K562 (cell line): ENCODE measurements at regions not wholly inside any gene's neighbourhood (a gene's known extent, or its start where the extent isn't known, plus 50 kb on each side); places are given as distances from the start of the nearest gene placed in this dataset.

ENCODE experiments used
- HCFC1 ChIP-seq: IDR thresholded peaks from 2 replicates; pipeline ENCODE4 v1.6.1; 2012; ENCODE audit warnings: low read depth, low read length, improper control_type of control experiment
- KAT7 ChIP-seq: sonication (generic); formaldehyde crosslinking; IDR thresholded peaks from 2 replicates; pipeline ENCODE4 v1.8.0; 2022; ENCODE audit warnings: missing genetic modification reagents, mild to moderate bottlenecking, borderline replicate concordance
- KLF16 ChIP-seq: IDR thresholded peaks from 2 replicates; pipeline ENCODE4 v1.6.1; 2016; ENCODE audit warnings: antibody characterized with exemption
- NONO ChIP-seq, 2 experiments: fragments of 200-400 bp in 1 of 2; fragments of 450-650 bp in 1 of 2; formaldehyde crosslinking in 1 of 2; IDR thresholded peaks; 2 replicates each; pipeline ENCODE4 v1.6.1; 2017; ENCODE audit warnings: low read depth in 2 of 2, mild to moderate bottlenecking in 2 of 2, moderate library complexity in 2 of 2, low read length in 1 of 2
- ZBTB11 ChIP-seq, 3 experiments: fragments of 200-800 bp in 1 of 3; fragments of 250-450 bp in 1 of 3; fragments of 450-650 bp in 1 of 3; sonication (Bioruptor Pico) in 1 of 3; sonication (Bioruptor generic) in 1 of 3; formaldehyde crosslinking in 1 of 3; IDR thresholded peaks; 2 replicates each; pipeline versions ENCODE4 v1.6.1 to v1.8.0; 2016 to 2022; ENCODE audit warnings: mild to moderate bottlenecking in 2 of 3, missing genetic modification characterization in 2 of 3, missing compliant biosample characterization in 1 of 3, moderate library complexity in 1 of 3
- ZFP1 ChIP-seq: fragments of 450-650 bp; formaldehyde crosslinking; IDR thresholded peaks from 2 replicates; pipeline ENCODE4 v1.4.0; 2020; ENCODE audit warnings: mild to moderate bottlenecking, mixed read lengths
- ZNF780A ChIP-seq: fragments of 250-450 bp; sonication (Bioruptor Pico); IDR thresholded peaks from 2 replicates; pipeline ENCODE4 v1.5.0; 2021; ENCODE audit warnings: mild to moderate bottlenecking
- TF ChIP-seq, protein P1 (sequence below), 2 experiments: fragments of 250-450 bp in 1 of 2; fragments of 450-650 bp in 1 of 2; sonication (Bioruptor Pico) in 1 of 2; IDR thresholded peaks; 2 replicates each; pipeline versions ENCODE4 v1.6.1 to v1.8.0; 2016 to 2021; ENCODE audit warnings: mild to moderate bottlenecking in 2 of 2, moderate library complexity in 2 of 2, missing compliant biosample characterization in 1 of 2, missing genetic modification characterization in 1 of 2

GRCh38 chr7:159253657-159254056, 109.0 kb upstream of the VIPR2 start (continued):
- TF ChIP-seq HCFC1: no peak
- TF ChIP-seq ZNF780A (CRISPR knock-in tag): no peak
- TF ChIP-seq KAT7: no peak
- TF ChIP-seq, protein P1, sequence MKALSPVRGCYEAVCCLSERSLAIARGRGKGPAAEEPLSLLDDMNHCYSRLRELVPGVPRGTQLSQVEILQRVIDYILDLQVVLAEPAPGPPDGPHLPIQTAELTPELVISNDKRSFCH (CRISPR knock-in tag; IDR thresholded peaks at IDR 0.05): no peak
- TF ChIP-seq, protein P1 (tag; IDR thresholded peaks at IDR 0.05): no peak
- no peak for TF ChIP-seq ZFP1 (CRISPR knock-in tag)
- no peak for TF ChIP-seq ZBTB11 (CRISPR knock-in tag; IDR thresholded peaks at IDR 0.05)
- no peak for TF ChIP-seq KLF16
- no peak for TF ChIP-seq NONO (IDR thresholded peaks at IDR 0.05; ENCODE audit: low read depth in 2 of 2, low read length in 1 of 2)
